GM23248 (cell line): ENCODE measurements at regions not wholly inside any gene's neighbourhood (a gene's known extent, or its start where the extent isn't known, plus 50 kb on each side); places are given as distances from the start of the nearest gene placed in this dataset.

Source experiments
- DNase-seq: peaks from one replicate; pipeline ENCODE4 v3.0.0-alpha.2; 2015
- H2AFZ ChIP-seq: fragments of 200-600 bp; sonication (generic); 2 replicates; pipeline ENCODE4 v1.6.1; 2016; ENCODE audit warnings: antibody characterized with exemption
- H3F3A ChIP-seq: fragments of 200-600 bp; sonication (generic); 2 replicates; pipeline ENCODE4 v1.6.1; 2016; ENCODE audit warnings: mild to moderate bottlenecking, antibody characterized with exemption, mixed run types; ENCODE audit not compliant: insufficient read depth
- H3K27ac ChIP-seq: fragments of 200-600 bp; sonication (generic); 2 replicates; pipeline ENCODE4 v1.5.1; 2016; ENCODE audit warnings: mild to moderate bottlenecking
- H3K27me3 ChIP-seq: fragments of 200-600 bp; sonication (generic); replicated peaks from 2 replicates; pipeline ENCODE4 v1.6.1; 2016; ENCODE audit warnings: mild to moderate bottlenecking; ENCODE audit not compliant: insufficient read depth
- H3K36me3 ChIP-seq: fragments of 200-600 bp; sonication (generic); 2 replicates; pipeline ENCODE4 v1.6.1; 2016; ENCODE audit warnings: low read depth, mild to moderate bottlenecking
- H3K4me1 ChIP-seq: fragments of 200-600 bp; sonication (generic); 2 replicates; pipeline ENCODE4 v1.6.1; 2016; ENCODE audit warnings: mild to moderate bottlenecking; ENCODE audit not compliant: insufficient read depth
- H3K4me2 ChIP-seq: fragments of 200-600 bp; sonication (generic); one replicate; pipeline ENCODE4 v1.6.1; 2016; ENCODE audit warnings: mild to moderate bottlenecking; ENCODE audit not compliant: unreplicated experiment
- H3K4me3 ChIP-seq: fragments of 200-600 bp; sonication (generic); 2 replicates; pipeline ENCODE4 v1.5.1; 2016; ENCODE audit warnings: mild to moderate bottlenecking
- H3K79me2 ChIP-seq: fragments of 200-600 bp; sonication (generic); 2 replicates; pipeline ENCODE4 v1.6.1; 2016; ENCODE audit warnings: mild to moderate bottlenecking; ENCODE audit not compliant: insufficient read depth
- H3K9ac ChIP-seq: fragments of 200-600 bp; sonication (generic); 2 replicates; pipeline ENCODE4 v1.6.1; 2016; ENCODE audit warnings: mild to moderate bottlenecking
- H3K9me2 ChIP-seq: fragments of 200-600 bp; sonication (generic); 2 replicates; pipeline ENCODE4 v1.6.1; 2016; ENCODE audit warnings: mixed run types, mild to moderate bottlenecking, moderate library complexity; ENCODE audit not compliant: insufficient read depth
- H3K9me3 ChIP-seq: fragments of 200-600 bp; sonication (generic); one replicate; pipeline ENCODE4 v1.6.1; 2017; ENCODE audit warnings: low read depth
- H4K20me1 ChIP-seq: fragments of 200-600 bp; sonication (generic); 2 replicates; pipeline ENCODE4 v1.6.0; 2016; ENCODE audit not compliant: insufficient read depth
- EZH2 ChIP-seq: fragments of 200-600 bp; sonication (generic); IDR thresholded peaks from 2 replicates; pipeline ENCODE4 v1.6.1; 2018; ENCODE audit warnings: antibody characterized with exemption, mild to moderate bottlenecking; ENCODE audit not compliant: insufficient read depth, poor library complexity, severe bottlenecking
- EZH2phosphoT487 ChIP-seq: fragments of 200-600 bp; sonication (generic); IDR thresholded peaks from 2 replicates; pipeline ENCODE4 v1.6.1; 2018; ENCODE audit warnings: antibody characterized with exemption, moderate library complexity, mild to moderate bottlenecking, low read depth; ENCODE audit not compliant: insufficient read depth
- WGBS, 2 experiments: methylation state at CpG; one replicate each; pipeline ENCODE4 v1.1.6; 2015 to 2017; ENCODE audit warnings: low lambda C conversion rate in 2 of 2, low coverage in 1 of 2; ENCODE audit errors: missing lambda C conversion rate in 2 of 2; 5-methylcytosine and 5-hydroxymethylcytosine counted together
- in situ Hi-C: fragments of 300-500 bp; cut with MboI; formaldehyde crosslinking; loops from 2 replicates; pipeline ENCODE4 v1.15.0; 2020

- H3K36me3 ChIP-seq: no peaks in the 10 kb centered on the region
- H3F3A ChIP-seq: no peaks in the 10 kb centered on the region
- H3K27me3 ChIP-seq: no peaks in the 10 kb centered on the region
- no peaks in the 10 kb centered on the region for H4K20me1 ChIP-seq
- H2AFZ ChIP-seq: no peak overlapping the region
- no peak overlapping the region for H3K4me3 ChIP-seq
- WGBS, 2 experiments: 19 to 24% methylated on average over 4 of the region's 4 CpGs
- no peak for DNase-seq
- no peak overlapping the region for H3K27ac ChIP-seq
- no peaks in the 10 kb centered on the region for H3K4me1 ChIP-seq
- H3K9ac ChIP-seq: no peak overlapping the region
- no peak overlapping the region for H3K4me2 ChIP-seq
- no peak for TF ChIP-seq EZH2
- no peak for TF ChIP-seq EZH2phosphoT487
- no peaks in the 10 kb centered on the region for H3K9me2 ChIP-seq
- in situ Hi-C loops: no loop called here
- H3K9me3 ChIP-seq: no peaks in the 10 kb centered on the region
- H3K79me2 ChIP-seq: no peaks in the 10 kb centered on the region
Measured at GRCh38 chr14:85947461-85948139, 417.7 kb downstream of the FLRT2 start.

GRCh38 chr14:85943192-85943591 lies 413.2 kb downstream of the FLRT2 start:
- Histone ChIP-seq H3K36me3 (no peaks in the 10 kb centered on the region), H3K9ac (no peak overlapping the region), H3K27me3 (no peaks in the 10 kb centered on the region), H3K27ac (no peak overlapping the region), H3K4me1 (no peaks in the 10 kb centered on the region), H3F3A (no peaks in the 10 kb centered on the region), H3K9me2 (no peaks in the 10 kb centered on the region), H3K4me2 (no peak overlapping the region), H3K9me3 (no peaks in the 10 kb centered on the region), H3K79me2 (no peaks in the 10 kb centered on the region), H3K4me3 (no peak overlapping the region), H2AFZ (no peak overlapping the region), H4K20me1 (no peaks in the 10 kb centered on the region)
- TF ChIP-seq EZH2phosphoT487 (no peak), EZH2 (no peak)
- 23 to 41% methylated on average over 1 of the region's 1 CpG for WGBS, 2 experiments
- DNase-seq: no peak
- in situ Hi-C loops: no loop called here

GRCh38 chr14:85934886-85935254 lies 404.9 kb downstream of the FLRT2 start:
- Histone ChIP-seq H3K4me2 (peak overlapping the region; percentile 79), H3K27ac (no peak overlapping the region), H3K4me3 (peak overlapping the region; percentile 83)

DNA sequence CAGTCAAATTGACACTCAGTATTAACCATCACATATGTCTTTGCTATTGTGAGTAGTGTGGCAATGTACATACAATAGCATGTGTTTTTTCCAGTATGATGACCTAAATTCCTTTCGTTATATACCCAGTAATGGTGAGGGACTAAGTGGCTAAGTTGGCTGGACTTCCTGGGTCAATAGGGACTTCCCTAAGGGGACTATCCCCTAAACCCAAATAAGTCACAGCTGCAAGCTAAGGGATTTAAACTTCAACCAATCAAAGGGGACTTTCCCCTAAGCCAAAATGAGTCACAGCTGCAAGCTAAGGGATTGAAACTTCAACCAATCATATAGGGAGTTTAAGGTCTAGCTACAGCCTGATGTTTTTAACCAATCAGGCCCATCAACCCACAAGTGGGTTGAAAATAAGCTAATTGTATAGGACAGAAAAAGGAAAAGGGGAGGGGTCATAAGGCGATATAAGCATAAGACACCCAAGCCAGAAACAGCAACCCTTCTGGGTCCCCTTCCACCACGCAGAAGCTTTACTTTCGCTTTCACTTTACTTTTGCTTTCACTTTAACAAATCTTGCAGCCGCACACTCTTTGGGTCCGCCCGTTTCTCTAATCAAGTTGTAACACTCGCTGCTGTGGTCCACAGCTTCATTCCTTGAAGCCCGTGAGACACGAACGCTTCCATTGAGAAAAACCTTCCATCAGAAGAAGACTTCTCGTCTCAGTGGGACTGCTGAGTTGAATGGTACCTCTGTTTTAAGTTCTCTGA lies 404.4 kb downstream of the FLRT2 start:
- peak; percentile 42 for DNase-seq
- peak overlapping the region; percentile 96 for H2AFZ ChIP-seq
- H3K36me3 ChIP-seq: no peaks in the 10 kb centered on the region
- no peaks in the 10 kb centered on the region for H3K79me2 ChIP-seq
- H3K9me3 ChIP-seq: no peaks in the 10 kb centered on the region
- WGBS, 2 experiments: 30 to 32% methylated on average over 12 of the region's 12 CpGs
- TF ChIP-seq EZH2phosphoT487: no peak
- TF ChIP-seq EZH2: no peak
- H3K4me2 ChIP-seq: peak overlapping the region; percentile 79
- H3K4me1 ChIP-seq: no peaks in the 10 kb centered on the region; the same call in 1 of the 2 replicates
- peak overlapping the region; percentile 83 for H3K4me3 ChIP-seq
- H3F3A ChIP-seq: no peaks in the 10 kb centered on the region
- in situ Hi-C loops: no loop called here
- no peak overlapping the region for H3K27ac ChIP-seq
- no peaks in the 10 kb centered on the region for H3K9me2 ChIP-seq
- H3K9ac ChIP-seq: peak overlapping the region; percentile 61
- no peaks in the 10 kb centered on the region for H4K20me1 ChIP-seq
- H3K27me3 ChIP-seq: no peaks in the 10 kb centered on the region

More at GRCh38 chr14:85934886-85935254, 404.9 kb downstream of the FLRT2 start:
- TF ChIP-seq EZH2 (no peak), EZH2phosphoT487 (no peak)
- peak overlapping the region; percentile 61 for H3K9ac ChIP-seq
- H3F3A ChIP-seq: no peaks in the 10 kb centered on the region
- H3K9me2 ChIP-seq: no peaks in the 10 kb centered on the region
- H3K27me3 ChIP-seq: no peaks in the 10 kb centered on the region
- 1 to 2% methylated on average over 3 of the region's 3 CpGs for WGBS, 2 experiments
- no peaks in the 10 kb centered on the region; the same call in 1 of the 2 replicates for H3K4me1 ChIP-seq
- H3K79me2 ChIP-seq: no peaks in the 10 kb centered on the region
- H3K36me3 ChIP-seq: no peaks in the 10 kb centered on the region
- H3K9me3 ChIP-seq: no peaks in the 10 kb centered on the region
- DNase-seq: no peak
- in situ Hi-C loops: no loop called here
- H4K20me1 ChIP-seq: no peaks in the 10 kb centered on the region
- H2AFZ ChIP-seq: peak overlapping the region; percentile 96
